COLO829 (cell line): ENCODE measurements at regions not wholly inside any gene's neighbourhood (a gene's known extent, or its start where the extent isn't known, plus 50 kb on each side); places are given as distances from the start of the nearest gene placed in this dataset.

ENCODE experiments used
- DNase-seq: peaks from one replicate; pipeline ENCODE4 v3.0.0; 2012; ENCODE audit warnings: low spot score

GRCh38 chr1:118717893-118718292, 270.2 kb downstream of the TBX15 start:
- DNase-seq = no peak

DNA sequence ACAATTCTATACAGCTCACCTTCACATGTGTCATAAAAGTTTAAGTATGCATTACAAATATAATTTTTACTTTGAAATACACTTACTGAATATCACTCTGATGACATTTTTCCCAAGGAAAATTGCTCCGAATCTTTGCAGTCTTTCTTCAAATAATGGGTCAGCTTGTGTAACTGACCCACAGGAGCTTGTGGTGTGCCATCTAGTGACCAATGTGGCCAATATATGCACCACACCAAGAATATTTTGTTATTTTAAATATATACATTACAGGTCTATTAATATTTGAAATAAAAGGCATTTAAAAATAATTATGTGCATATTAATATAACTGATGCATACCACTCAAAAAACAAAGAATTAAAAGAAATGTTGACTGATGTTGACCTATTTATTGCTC, 271.4 kb downstream of the TBX15 start:
- no peak for DNase-seq

DNA sequence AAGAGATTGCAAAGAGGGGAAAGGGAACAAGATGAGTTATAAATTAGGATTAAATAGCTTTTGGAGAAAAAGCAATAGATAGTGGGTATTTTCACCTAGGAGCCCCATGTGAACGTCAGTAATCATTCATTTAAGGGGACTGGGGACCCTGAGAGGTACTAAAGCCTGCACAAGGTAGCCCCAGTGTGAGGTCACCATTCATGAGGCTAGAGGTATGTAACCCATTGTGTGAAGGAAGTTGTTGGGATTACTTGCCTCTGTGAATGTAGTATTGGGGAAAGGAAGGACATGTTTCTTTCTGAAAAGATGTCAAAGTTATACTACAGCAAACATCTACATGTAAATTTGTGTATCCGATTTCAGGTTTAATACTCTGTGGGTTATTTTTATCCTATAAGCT, 276.8 kb downstream of the TBX15 start:
- DNase-seq = no peak

- no peak for DNase-seq
Measured at GRCh38 chr1:118698911-118699310, 289.2 kb downstream of the TBX15 start.

GRCh38 chr1:118692143-118692542, 296.0 kb downstream of the TBX15 start:
- DNase-seq = no peak

GRCh38 chr1:118688891-118689290, 299.3 kb downstream of the TBX15 start:
- no peak for DNase-seq

DNA sequence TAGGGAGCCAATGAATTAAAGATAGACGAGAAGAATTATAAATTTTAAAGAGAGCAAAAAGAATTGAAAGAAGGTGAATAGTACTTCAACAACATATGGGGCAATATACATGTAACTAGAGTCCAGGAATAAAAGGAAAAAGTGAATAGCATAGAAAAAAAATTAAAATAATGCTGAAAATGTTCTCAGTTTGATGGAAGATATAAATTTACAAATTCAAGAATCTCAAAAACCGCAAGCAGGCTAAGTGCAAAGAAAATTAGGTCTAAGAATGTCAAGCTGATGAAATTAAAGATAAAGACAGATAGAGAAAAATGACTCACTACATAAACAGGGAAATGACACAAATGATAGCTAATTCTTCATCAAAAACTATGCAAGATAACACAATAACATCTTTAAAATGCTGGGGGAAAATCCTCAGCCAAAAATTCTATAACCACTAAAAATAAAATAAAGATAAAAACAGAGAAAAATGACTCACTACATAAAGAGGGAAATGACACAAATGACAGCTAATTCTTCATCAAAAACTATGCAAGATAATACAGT, 326.3 kb downstream of the TBX15 start:
- DNase-seq = no peak

GRCh38 chr1:118660769-118661168, 327.4 kb downstream of the TBX15 start:
- DNase-seq = no peak

DNA sequence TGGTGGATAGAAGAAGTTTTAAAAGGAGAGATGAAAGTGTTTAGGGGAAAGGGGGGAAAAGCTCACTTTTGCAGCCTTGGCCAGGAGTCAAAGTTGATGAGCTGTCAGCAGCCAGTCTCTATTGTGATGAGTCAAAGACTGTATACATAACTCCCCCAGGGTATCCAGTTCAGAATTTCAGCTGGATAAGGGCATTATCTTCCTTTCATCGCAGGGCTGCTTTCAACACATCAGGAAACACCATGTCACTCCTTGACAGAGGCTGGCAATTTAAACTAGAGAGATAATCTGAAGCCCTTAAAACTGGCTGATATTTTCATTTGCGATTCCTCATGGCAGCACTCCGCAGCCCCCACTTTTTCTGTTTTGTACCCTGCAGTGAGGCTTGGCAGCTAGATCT, 328.5 kb downstream of the TBX15 start:
- no peak for DNase-seq

DNA sequence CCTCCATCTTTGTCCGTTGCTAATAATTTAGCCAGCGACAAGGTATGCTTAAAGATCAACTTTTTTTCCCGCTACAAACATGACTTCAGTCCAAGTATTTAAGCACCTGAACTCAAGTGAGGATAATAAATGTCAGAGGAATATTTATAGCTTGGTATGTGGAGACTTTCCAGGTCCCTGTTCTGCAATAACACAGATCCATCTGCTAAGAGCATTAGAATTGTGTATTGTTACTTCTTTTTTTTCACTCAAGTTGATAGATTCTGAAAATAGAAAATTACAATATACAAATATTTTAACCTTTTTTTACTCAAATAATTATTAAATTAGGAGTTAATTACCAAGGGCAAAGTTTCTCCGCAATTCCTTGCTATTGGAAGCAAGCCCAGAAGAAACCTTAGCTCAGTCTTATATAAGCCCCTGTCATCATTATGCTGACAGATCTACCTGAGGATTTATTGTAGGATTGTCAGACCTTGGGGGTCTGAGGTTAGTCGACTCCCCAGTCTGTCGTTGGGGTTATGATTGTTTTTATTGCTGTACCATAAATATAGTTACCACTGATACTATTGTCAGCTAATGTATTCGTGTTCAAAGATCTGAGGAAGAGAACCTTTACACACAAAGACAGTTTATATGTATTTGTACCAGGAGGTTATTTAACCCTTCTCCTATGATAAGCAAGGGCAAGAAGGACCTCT, 337.9 kb downstream of the TBX15 start:
- no peak for DNase-seq

DNA sequence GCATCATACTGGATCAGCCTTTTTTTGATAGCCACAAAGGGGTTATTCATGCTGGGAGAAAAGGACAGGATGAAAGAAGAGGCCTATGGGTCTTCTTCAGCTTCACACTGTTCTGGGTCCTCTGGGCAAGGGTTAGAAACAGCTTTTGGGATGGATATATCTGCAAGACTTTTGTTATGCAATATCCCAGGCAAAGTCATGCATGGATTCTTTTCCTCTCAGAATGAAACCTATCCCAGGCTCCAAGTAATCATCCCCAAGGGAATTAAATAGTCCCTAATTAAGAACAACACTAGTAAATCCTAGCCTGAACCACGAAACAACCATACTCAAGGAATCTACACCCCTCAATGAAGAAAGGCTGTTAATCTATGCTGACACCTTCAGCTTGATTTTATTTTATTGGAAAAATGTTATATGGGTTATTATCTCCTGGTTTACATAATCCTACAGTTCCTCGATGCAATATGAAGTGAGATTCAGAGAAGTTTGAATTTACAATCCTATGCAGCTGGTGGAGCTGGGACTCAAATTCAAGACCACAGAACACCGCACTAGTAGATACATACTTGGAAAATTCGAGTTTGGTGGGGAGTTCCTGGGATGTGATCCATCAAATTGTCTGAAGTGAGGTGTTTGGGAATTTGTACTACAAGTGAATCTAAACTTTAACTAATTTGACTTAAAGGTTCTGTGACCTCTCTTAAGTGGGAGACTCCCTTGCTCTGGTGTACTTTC, 338.6 kb downstream of the TBX15 start:
- no peak for DNase-seq

- no peak for DNase-seq
Measured at GRCh38 chr1:118636004-118636403, 352.1 kb downstream of the TBX15 start.

GRCh38 chr1:118627435-118627834, 360.7 kb downstream of the TBX15 start:
- DNase-seq = no peak

DNA sequence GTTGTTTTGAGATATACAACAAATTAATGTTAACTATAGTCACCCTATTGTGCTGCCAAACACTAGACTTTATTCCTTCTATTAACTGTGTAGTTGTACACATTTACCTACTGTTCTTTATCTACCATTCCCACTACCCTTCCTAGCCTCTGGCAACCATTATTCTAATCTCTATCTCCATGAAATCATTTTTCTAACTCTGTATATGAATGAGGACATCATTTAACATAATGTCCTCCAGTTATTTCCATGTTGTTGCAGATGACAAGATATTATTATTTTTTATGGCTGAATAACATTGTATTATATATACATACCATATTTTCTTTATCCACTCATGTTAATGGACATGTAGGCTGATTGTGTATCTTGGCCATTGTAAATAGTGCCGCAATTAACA, 366.3 kb downstream of the TBX15 start:
- no peak for DNase-seq

DNA sequence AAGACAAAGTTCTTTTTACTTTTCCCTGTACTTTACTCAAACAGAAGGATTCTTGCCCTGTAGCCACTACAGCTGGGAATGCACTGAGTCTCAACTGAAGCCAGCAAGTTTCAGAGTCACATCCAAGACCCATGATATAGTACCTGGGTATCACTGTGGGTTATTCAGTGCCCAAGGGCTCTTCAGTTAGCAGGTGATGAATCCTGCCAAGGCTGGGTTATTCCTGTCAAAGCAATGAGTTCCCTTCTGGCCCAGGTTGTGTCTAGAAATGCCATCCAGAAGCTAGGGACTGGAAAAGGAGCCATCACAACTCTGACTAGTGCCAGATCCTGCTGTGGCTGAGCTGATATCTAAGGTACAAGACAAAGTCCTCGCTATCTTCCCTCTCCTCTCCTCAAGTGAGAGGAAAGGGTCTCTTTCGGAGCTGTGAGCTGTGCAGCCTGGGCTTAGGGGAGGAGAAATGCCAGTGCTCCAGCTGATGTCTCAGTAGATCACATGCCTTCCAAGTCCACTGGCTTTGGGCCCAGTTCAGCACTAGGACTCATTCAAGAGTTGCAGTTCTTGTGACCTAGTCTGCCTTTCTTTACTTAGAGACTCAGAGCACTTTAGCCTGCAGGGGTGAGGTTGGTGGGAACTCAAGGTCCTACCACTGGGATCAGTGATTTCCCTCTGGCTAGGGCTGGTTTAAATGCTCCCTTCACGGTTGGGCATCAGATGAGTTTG, 369.4 kb downstream of the TBX15 start:
- no peak for DNase-seq

DNA sequence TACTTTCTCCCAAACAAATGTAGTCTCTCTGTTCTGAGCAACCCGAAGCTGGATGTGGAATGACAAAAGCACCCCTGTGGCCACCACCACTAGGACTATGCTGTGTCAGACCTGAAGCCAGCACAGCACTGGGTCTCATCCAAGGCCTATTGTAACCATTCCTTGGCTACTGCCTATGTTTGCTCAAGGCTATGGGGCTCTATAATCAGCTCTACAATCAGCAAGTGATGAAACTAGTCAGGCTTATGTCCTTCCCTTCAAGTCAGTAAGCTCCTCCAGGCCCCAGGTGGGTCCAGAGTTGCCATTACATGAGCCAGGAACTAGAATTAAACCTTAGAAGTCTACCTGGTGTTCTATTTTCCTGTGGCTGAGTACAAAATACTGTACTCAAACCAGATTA, 370.2 kb downstream of the TBX15 start:
- no peak for DNase-seq

GRCh38 chr1:118615066-118615465, 373.1 kb downstream of the TBX15 start:
- no peak for DNase-seq

DNA sequence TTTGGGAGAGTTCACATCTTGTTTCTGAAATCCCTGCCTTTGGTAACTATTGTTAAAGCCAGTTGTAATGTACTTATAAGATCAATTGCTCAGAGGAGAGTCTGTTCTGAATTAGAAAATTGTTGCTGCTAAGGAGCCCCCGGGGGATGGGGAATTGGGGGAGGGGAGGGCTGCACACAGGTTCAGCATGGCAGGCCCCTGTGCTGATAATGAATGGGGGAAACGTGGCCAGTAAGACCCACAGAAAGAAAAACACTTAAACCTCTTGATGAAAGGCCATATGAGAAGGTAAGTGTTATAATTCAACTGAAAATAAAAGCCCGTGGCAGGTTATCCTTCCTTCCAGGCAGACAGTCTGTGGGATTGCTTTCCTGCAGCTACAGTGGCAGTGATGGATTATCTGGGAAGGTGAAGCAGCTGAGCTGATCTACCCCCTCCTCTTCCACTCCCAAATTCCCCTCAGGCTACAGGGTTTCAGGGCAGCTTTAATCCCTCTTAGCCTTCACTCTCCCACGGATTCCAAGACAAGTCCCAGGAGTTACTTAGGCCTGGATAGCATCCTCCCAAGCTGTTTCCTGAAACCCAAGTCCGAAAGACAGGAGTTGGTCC, 398.8 kb downstream of the TBX15 start:
- DNase-seq = no peak

GRCh38 chr1:118588566-118588965, 399.6 kb downstream of the TBX15 start:
- no peak for DNase-seq

DNA sequence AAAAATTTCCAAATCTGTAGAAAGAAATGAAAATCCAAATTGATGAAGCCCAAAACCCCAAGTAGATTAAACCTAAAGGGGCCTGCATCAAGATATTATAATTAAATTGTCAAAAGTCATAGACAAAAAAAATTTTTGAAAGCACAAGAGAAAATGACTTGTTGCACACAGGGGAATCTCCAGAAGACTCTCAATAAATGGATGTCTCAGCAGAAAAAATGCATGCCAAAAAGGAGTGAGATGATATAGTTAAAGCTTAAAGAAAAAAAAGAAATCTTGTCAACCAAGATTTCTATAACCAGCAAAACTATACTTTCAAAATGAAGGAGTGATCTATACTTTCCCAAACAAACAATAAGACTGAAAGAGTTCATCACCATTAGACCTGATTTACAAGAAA, 393.2 kb upstream of the SPAG17 start:
- no peak for DNase-seq

- no peak for DNase-seq
Measured at GRCh38 chr1:118575060-118575459, 390.0 kb upstream of the SPAG17 start.

GRCh38 chr1:118564961-118565703, 380.1 kb upstream of the SPAG17 start:
- DNase-seq = no peak
